Activated CD4-positive, alpha-beta memory T cell treated with anti-CD3 and anti-CD28 coated beads for 36 hours (primary cell): ENCODE measurements at regions not wholly inside any gene's neighbourhood (a gene's known extent, or its start where the extent isn't known, plus 50 kb on each side); places are given as distances from the start of the nearest gene placed in this dataset.

Source experiments
- CTCF ChIA-PET: fragments of 350-600 bp; sonication (Branson Sonifier 250); formaldehyde crosslinking; loops from one replicate; lab custom pipeline; 2021; ENCODE audit warnings: antibody characterized with exemption, inconsistent platforms; lab: Charles Lee
- POLR2A ChIA-PET: fragments of 350-600 bp; sonication (Branson Sonifier 250); formaldehyde crosslinking; loops from one replicate; lab custom pipeline; 2021; ENCODE audit warnings: antibody characterized with exemption; lab: Charles Lee
- DNase-seq: peaks from one replicate; pipeline ENCODE4 v3.0.0-alpha.2; 2020
- H3K27ac Mint-ChIP-seq: one replicate; pipeline ENCODE4 v1.8.0; 2021; ENCODE audit warnings: mixed read lengths
- H3K27me3 Mint-ChIP-seq: one replicate; pipeline ENCODE4 v1.8.0; 2021; ENCODE audit warnings: mixed read lengths
- H3K36me3 Mint-ChIP-seq: one replicate; pipeline ENCODE4 v1.8.0; 2021; ENCODE audit warnings: mixed read lengths
- H3K4me1 Mint-ChIP-seq: one replicate; pipeline ENCODE4 v1.8.0; 2021; ENCODE audit warnings: low read depth, mixed read lengths
- H3K4me3 Mint-ChIP-seq: one replicate; pipeline ENCODE4 v1.8.0; 2021; ENCODE audit warnings: mild to moderate bottlenecking, mixed read lengths
- H3K9me3 Mint-ChIP-seq: one replicate; pipeline ENCODE4 v1.8.0; 2021; ENCODE audit warnings: mixed read lengths
- intact Hi-C: fragments of 100-400 bp; cut with micrococcal nuclease; formaldehyde crosslinking; loops from one replicate; pipeline ENCODE4 v1.15.1; 2023

DNA sequence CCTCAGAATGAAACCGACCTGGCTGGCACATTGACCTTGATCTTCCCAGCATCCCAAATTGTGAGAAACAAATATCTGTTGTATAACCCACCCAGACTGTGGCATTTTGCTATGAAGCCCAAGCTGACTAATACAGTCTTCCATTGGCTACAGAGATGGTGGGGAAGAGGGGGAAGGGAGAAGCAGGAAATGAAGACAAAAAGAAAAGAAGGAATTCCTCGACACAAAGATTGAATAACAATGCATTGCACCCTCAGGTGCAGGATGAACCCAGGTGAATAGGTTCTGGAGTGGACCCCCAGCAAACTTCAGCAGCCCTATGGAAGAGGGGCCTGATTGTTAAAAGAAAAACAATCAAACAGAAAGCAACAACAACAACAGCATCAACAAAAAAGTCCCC is 270.7 kb downstream of the FSIP2 start:
- Mint-ChIP-seq H3K27me3 (no peaks in the 10 kb centered on the region), H3K4me1 (no peaks in the 10 kb centered on the region), H3K36me3 (peaks cover 4% of the 10 kb centered on the region), H3K4me3 (no peak overlapping the region), H3K9me3 (peaks cover 25% of the 10 kb centered on the region), H3K27ac (no peak overlapping the region)
- ChIA-PET CTCF (no interaction called here), POLR2A (no interaction called here)
- DNase-seq: no peak
- intact Hi-C loops: no loop called here

DNA sequence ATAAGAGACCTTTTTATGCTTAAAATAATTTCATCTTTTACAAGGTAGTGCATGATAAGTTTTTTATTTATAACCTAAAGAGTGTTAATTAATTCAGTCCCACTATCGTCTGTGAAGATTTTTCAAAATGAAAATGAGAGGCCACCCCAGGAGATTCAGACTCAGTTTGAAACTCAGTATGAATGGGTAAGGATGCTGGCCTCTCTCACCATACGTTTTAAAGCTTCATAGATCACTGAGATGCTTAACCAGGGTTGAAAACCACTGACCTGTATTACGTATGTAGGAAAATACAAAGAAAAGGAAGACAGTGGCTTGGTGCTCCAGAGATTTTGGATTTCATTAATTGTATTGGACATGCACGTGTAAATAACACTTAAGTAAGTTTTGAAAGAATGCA is 278.7 kb downstream of the FSIP2 start:
- ChIA-PET CTCF (no interaction called here), POLR2A (no interaction called here)
- DNase-seq: no peak
- peaks cover 21% of the 10 kb centered on the region for H3K9me3 Mint-ChIP-seq
- intact Hi-C loops: no loop called here
- no peaks in the 10 kb centered on the region for H3K4me1 Mint-ChIP-seq
- H3K27ac Mint-ChIP-seq: no peak overlapping the region
- no peaks in the 10 kb centered on the region for H3K27me3 Mint-ChIP-seq
- H3K4me3 Mint-ChIP-seq: no peak overlapping the region
- peaks cover 4% of the 10 kb centered on the region for H3K36me3 Mint-ChIP-seq

DNA sequence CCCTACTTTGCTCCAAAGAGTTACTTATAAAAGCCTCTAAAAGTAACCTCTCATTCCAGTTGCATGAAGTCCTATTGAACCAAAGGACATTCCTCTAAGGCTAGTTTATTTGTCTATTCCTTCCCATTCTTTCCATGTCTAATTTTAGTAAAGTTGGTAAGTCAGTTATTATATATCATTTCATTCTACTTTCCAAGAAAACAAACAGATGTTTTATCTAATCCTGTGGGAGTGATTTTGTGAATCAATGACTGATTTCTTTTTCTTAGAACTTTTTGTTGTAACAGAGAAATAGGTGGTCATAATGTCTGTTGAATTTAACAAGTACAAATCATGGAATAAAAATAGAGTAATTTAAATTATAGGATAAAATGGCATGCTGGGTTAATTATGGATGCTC is 286.3 kb downstream of the FSIP2 start:
- intact Hi-C loops: no loop called here
- no peaks in the 10 kb centered on the region for H3K27me3 Mint-ChIP-seq
- H3K36me3 Mint-ChIP-seq: no peaks in the 10 kb centered on the region

DNA sequence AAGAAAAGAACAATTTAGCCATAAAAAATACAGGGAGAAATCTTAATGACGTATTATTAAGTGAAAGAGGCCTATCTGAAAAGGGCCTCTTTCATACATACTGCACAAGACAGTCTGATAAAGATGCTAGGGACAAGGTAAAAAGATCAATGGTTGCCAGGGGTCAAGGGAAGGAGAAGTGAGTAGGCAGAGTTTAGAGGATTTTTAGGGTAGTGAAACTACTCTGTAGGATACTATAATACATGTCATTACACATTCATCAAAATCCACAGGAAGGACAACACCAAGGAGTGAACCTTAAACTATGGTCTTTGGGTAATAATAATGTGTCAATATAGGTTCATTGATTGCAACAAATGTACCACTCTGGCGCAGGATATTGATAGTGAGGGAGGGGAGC is 289.3 kb downstream of the FSIP2 start:
- intact Hi-C loops: no loop called here
- no peaks in the 10 kb centered on the region for H3K27me3 Mint-ChIP-seq
- CTCF ChIA-PET: no interaction called here
- no peak overlapping the region for H3K27ac Mint-ChIP-seq
- POLR2A ChIA-PET: no interaction called here
- H3K4me3 Mint-ChIP-seq: no peak overlapping the region
- DNase-seq: no peak
- H3K36me3 Mint-ChIP-seq: no peaks in the 10 kb centered on the region
- H3K9me3 Mint-ChIP-seq: no peaks in the 10 kb centered on the region
- no peaks in the 10 kb centered on the region for H3K4me1 Mint-ChIP-seq

More for the DNA sequence above, 286.3 kb downstream of the FSIP2 start:
- no peak overlapping the region for H3K4me3 Mint-ChIP-seq
- H3K9me3 Mint-ChIP-seq: peaks cover 4% of the 10 kb centered on the region
- CTCF ChIA-PET: no interaction called here
- no peaks in the 10 kb centered on the region for H3K4me1 Mint-ChIP-seq
- POLR2A ChIA-PET: no interaction called here
- DNase-seq: no peak
- no peak overlapping the region for H3K27ac Mint-ChIP-seq

DNA sequence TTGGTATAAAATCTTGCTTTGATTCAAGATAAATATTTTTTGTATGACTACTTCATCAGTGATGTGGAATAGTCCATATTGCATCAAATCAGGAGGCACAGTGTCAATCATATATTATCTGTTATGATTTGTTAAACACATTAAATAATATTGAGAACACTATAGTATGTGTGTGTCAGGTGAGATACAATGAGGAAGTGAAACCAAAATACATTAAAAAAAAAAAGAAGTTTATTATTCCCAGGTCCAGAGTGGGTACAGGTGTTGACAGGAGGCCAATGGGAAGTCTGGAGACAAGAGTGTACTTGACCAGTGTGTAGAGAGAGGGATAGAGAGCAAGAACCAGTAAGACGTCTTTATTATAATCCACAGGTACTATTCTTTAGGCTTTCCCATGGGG is 292.6 kb downstream of the FSIP2 start:
- H3K27ac Mint-ChIP-seq: no peak overlapping the region
- no peaks in the 10 kb centered on the region for H3K4me1 Mint-ChIP-seq
- intact Hi-C loops: no loop called here
- CTCF ChIA-PET: no interaction called here
- no peaks in the 10 kb centered on the region for H3K36me3 Mint-ChIP-seq
- H3K4me3 Mint-ChIP-seq: no peak overlapping the region
- DNase-seq: no peak
- no peaks in the 10 kb centered on the region for H3K9me3 Mint-ChIP-seq
- no peaks in the 10 kb centered on the region for H3K27me3 Mint-ChIP-seq
- POLR2A ChIA-PET: no interaction called here

DNA sequence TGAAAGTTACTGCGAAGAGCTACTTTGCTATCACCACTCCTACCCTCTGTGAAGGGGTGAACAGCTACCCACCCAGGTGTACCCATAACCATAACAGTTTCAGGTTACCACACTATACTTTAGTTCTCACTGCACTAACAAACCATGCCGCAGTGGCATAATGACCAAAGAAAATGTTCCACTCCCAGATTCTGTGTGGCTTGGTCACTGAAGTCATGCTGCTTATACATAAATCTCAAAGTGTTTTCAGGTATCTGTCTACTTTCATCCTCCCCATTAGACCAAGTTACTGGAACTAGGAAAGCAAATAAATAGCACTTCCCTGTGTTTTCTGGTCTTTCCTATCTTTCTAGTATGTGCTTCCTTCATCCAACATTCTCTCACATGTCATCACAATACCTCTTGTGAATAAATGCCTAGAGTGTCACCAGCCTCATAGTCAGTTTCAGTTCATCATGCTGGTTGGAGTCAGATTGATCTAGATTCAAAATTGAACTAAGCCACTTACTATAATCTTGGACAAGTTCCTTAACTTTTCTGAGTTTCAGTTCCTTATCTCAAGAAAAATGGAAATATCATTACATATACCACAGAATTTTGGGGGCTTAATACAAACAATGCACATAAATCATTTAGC is 293.6 kb downstream of the FSIP2 start:
- DNase-seq: no peak
- Mint-ChIP-seq H3K27me3 (no peaks in the 10 kb centered on the region), H3K27ac (no peak overlapping the region), H3K4me1 (no peaks in the 10 kb centered on the region), H3K9me3 (no peaks in the 10 kb centered on the region), H3K4me3 (no peak overlapping the region), H3K36me3 (no peaks in the 10 kb centered on the region)
- intact Hi-C loops: no loop called here
- ChIA-PET POLR2A (no interaction called here), CTCF (no interaction called here)

DNA sequence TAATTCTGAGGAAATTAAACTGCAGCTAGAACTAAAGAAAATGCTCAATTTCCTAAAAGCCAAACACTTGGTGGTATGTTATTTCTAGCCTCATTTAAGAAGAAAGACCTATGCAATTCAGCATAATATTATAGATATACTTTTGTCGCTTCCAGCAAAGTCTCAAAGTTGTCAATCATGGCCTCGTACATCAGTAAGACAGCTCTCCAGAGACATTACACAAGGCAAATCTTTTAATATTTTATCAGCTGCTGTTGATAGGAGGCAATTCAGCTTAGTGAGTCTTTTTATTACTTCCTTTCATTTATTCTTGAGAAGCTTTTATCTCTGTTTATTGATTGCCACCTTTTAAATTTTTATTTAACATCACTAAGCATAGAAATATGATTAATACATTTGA is 294.3 kb downstream of the FSIP2 start:
- Mint-ChIP-seq H3K27ac (no peak overlapping the region), H3K4me1 (no peaks in the 10 kb centered on the region), H3K36me3 (no peaks in the 10 kb centered on the region), H3K4me3 (no peak overlapping the region), H3K9me3 (no peaks in the 10 kb centered on the region), H3K27me3 (no peaks in the 10 kb centered on the region)
- ChIA-PET POLR2A (no interaction called here), CTCF (interaction anchor here (0.7 to 0.9 kb wide), 2 partner anchors 12 to 1704 kb away, joined by 3 to 4 read pairs; no protein-coding TSS in a partner anchor)
- intact Hi-C loops: no loop called here
- no peak for DNase-seq

DNA sequence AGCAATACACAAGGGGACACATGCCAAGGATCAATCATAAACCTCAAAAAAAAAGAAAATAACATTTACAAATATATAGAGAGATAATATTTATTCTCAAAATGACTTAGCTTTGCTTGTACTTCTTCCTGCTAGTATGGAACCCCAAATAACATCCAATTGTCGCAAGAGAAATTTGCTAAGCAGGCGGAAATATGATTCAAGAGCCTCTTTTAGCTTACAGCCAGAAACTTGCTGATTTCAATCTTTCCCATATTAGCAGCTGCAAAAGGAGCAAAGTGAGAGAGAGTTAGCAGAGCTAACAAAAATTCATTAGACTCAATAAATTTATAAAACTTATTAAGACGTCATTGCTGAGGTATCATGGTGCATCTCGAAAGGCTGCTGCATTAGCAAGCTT is 294.9 kb downstream of the FSIP2 start:
- ChIA-PET CTCF (interaction anchor here (0.7 to 0.9 kb wide), 2 partner anchors 12 to 1703 kb away, joined by 3 to 4 read pairs; no protein-coding TSS in a partner anchor), POLR2A (no interaction called here)
- H3K27ac Mint-ChIP-seq: no peak overlapping the region
- H3K4me3 Mint-ChIP-seq: no peak overlapping the region
- no peaks in the 10 kb centered on the region for H3K36me3 Mint-ChIP-seq
- intact Hi-C loops: no loop called here
- H3K9me3 Mint-ChIP-seq: no peaks in the 10 kb centered on the region
- no peaks in the 10 kb centered on the region for H3K4me1 Mint-ChIP-seq
- H3K27me3 Mint-ChIP-seq: no peaks in the 10 kb centered on the region
- DNase-seq: no peak

DNA sequence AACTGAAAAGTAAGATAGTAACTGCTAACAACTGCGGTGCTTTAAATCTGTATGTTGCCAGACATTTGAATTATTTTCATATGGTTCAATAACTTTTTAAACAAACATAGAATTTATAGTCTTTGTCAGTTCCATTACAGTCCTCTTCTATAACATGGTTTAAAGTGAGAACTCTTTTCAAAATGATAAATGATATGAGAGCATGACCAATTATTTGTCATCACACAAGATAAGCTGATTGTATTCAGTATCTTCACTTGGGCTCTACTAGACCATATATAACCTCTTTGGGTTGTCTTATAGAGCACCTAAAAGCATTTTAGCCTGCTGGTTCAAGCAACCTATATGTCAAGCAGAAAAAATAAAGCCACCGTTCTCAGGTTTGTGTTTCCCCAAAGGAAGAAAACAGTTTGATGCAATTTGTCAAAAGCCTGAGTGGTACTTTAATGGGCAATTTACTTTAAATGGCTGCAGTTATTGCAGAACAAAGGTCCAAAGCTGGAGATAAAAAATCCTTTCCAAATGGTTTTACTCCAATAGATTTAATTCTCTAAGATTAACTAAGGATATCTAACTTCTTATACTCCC is 298.4 kb downstream of the FSIP2 start:
- intact Hi-C loops: no loop called here
- CTCF ChIA-PET: no interaction called here
- Mint-ChIP-seq H3K27ac (no peak overlapping the region), H3K4me1 (no peaks in the 10 kb centered on the region), H3K36me3 (no peaks in the 10 kb centered on the region), H3K27me3 (no peaks in the 10 kb centered on the region), H3K4me3 (no peak overlapping the region), H3K9me3 (no peaks in the 10 kb centered on the region)
- POLR2A ChIA-PET: no interaction called here
- DNase-seq: no peak

DNA sequence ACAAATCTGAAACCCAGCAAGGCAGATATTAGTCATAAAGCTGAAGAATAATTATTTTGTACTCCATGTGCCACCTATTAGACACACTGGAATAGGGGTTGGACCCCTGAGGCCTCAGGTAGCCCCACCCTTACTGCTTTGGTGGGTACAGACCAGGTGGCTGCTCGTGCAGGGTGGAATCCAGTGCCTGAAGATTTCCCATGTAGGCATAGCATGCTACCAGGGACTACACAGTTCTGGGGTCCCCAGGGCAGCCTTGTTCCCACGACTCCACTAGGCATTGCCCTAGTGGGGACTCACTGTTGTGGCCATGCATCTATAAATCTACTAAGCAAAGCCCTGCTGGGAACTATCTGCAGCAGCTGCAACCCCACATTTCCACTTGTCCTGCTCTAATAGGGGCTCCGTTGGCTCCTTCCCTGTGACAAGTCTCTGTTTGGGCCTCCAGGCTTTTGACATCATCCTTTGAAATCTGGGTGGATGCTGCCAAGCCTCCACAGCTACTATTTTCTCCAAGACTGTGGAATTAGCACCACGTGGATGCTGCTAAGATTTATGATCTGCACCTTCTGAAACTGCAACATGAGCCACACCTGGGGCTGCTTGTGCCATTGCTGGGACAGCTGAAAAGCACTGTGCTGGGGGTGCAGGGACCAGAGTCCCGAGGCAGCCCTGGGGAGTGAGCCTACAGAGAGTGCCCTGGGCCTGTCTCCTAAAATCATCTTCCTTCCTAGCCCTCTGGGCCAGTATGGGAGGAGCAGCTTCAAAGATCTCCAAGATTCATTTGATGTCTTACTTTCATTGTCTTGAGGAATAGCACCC is 303.8 kb downstream of the FSIP2 start:
- Mint-ChIP-seq H3K36me3 (no peaks in the 10 kb centered on the region), H3K27ac (no peak overlapping the region), H3K27me3 (no peaks in the 10 kb centered on the region), H3K4me1 (no peaks in the 10 kb centered on the region), H3K4me3 (no peak overlapping the region), H3K9me3 (no peaks in the 10 kb centered on the region)
- intact Hi-C loops: no loop called here
- POLR2A ChIA-PET: no interaction called here
- CTCF ChIA-PET: no interaction called here
- DNase-seq: no peak

DNA sequence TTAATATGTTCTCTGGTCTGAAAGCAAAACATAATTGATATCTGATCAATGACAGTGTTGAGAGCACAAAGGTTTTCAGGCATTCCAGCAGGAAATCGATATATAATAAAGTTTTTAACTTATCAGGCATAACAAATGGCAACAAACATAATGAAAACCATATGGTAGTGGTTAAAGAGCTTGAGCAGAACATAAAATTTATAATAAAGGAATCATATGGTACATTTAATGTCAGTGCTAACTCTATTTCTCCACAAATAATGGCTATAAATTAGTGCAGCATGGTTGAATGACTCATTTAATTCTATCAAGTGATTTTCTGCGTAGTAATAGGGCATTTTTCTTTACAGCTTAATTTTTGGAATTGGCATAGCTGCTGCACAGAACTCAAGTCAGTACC is 306.2 kb downstream of the FSIP2 start:
- H3K27me3 Mint-ChIP-seq: no peaks in the 10 kb centered on the region
- intact Hi-C loops: no loop called here
- no peak overlapping the region for H3K4me3 Mint-ChIP-seq
- H3K27ac Mint-ChIP-seq: no peak overlapping the region
- no peak for DNase-seq
- no peaks in the 10 kb centered on the region for H3K4me1 Mint-ChIP-seq
- H3K9me3 Mint-ChIP-seq: no peaks in the 10 kb centered on the region
- POLR2A ChIA-PET: no interaction called here
- no peaks in the 10 kb centered on the region for H3K36me3 Mint-ChIP-seq
- CTCF ChIA-PET: no interaction called here

DNA sequence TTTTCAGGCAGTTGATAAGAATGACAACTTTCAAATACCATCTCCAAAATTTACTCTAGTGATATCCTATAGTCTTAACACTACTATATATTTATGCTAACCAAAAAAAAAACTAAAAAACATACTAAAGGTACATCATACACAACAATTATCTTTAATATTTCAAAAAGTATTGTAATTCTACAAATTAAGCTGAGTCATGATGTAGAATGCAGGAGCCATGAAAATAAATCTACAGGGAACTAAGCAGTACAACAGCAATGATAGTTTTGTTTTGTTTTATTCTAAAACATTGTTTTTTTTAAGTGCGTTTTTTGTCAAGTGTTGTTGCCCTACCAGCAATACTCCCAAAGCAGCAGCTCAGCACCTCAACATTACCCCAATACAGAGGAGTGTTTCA is 314.3 kb downstream of the FSIP2 start:
- Mint-ChIP-seq H3K36me3 (no peaks in the 10 kb centered on the region), H3K27ac (no peak overlapping the region), H3K9me3 (no peaks in the 10 kb centered on the region), H3K4me1 (no peaks in the 10 kb centered on the region), H3K4me3 (no peak overlapping the region), H3K27me3 (no peaks in the 10 kb centered on the region)
- CTCF ChIA-PET: no interaction called here
- intact Hi-C loops: no loop called here
- DNase-seq: no peak
- POLR2A ChIA-PET: no interaction called here
